ENCODE measurements at regions not wholly inside any gene's neighbourhood (a gene's known extent, or its start where the extent isn't known, plus 50 kb on each side); places are given as distances from the start of the nearest gene placed in this dataset.

GRCh38 chr17:13694934-13695333 lies 93.2 kb upstream of the HS3ST3A1 start:
- TF ChIP-seq CTCF (IDR thresholded peaks at IDR 0.05 in 8 of 11, conservative IDR thresholded peaks at IDR 0.05 in 3 of 11) (no peak), POLR2A (IDR thresholded peaks at IDR 0.05) (no peak), POLR2AphosphoS5 (IDR thresholded peaks at IDR 0.05) (no peak)
